Gastrocnemius medialis (tissue), 4 donors: ENCODE measurements at regions not wholly inside any gene's neighbourhood (a gene's known extent, or its start where the extent isn't known, plus 50 kb on each side); places are given as distances from the start of the nearest gene placed in this dataset.

ENCODE experiments used
- CTCF ChIP-seq, 5 experiments: fragments of 450-650 bp in 3 of 5; fragments of 200-600 bp in 2 of 5; sonication (generic) in 2 of 5; IDR thresholded peaks in 4 of 5; conservative IDR thresholded peaks in 1 of 5; 1 replicate in 4 of 5; 2 replicates in 1 of 5; pipeline ENCODE4 v1.5.1; 2016 to 2019; ENCODE audit warnings: antibody characterized with exemption in 5 of 5, mild to moderate bottlenecking in 3 of 5, moderate library complexity in 3 of 5
- POLR2A ChIP-seq, 2 donors: fragments of 450-650 bp; IDR thresholded peaks; one replicate each; pipeline ENCODE4 v1.6.1; 2017; ENCODE audit warnings: antibody characterized with exemption in 2 of 2, mild to moderate bottlenecking in 2 of 2, moderate library complexity in 2 of 2

- TF ChIP-seq CTCF (IDR thresholded peaks at IDR 0.05 in 4 of 5, conservative IDR thresholded peaks at IDR 0.05 in 1 of 5) (no peak), POLR2A (IDR thresholded peaks at IDR 0.05) (no peak)
Measured at GRCh38 chr18:10168477-10168876, 254.7 kb downstream of the VAPA start.
